Ovary (tissue), 7 donors: ENCODE measurements at regions not wholly inside any gene's neighbourhood (a gene's known extent, or its start where the extent isn't known, plus 50 kb on each side); places are given as distances from the start of the nearest gene placed in this dataset.
"Not testable (repeated sequence)": the region's sequence is repeated elsewhere in the genome, so short reads cannot be mapped to it uniquely, and the experiment has no call there.

ENCODE experiments used
- DNase-seq, 5 donors: peaks; one replicate each; pipeline ENCODE4 v3.0.0-alpha.2; 2019 to 2020
- H3K27ac ChIP-seq, 2 donors: fragments of 200-600 bp; one replicate each; pipeline versions ENCODE4 v1.5.1 to v1.8.0; 2019 to 2022
- H3K27me3 ChIP-seq: fragments of 200-600 bp; one replicate; pipeline ENCODE4 v1.8.0; 2022
- H3K36me3 ChIP-seq: fragments of 200-600 bp; sonication (generic); one replicate; pipeline ENCODE4 v1.5.1; 2019
- H3K4me1 ChIP-seq: one replicate; pipeline ENCODE4 v1.8.1; 2013; ENCODE audit warnings: mild to moderate bottlenecking, moderate library complexity; ENCODE audit not compliant: insufficient read depth
- H3K4me3 ChIP-seq: fragments of 200-600 bp; sonication (generic); one replicate; pipeline ENCODE4 v1.5.1; 2017
- H3K9me3 ChIP-seq, 2 donors: fragments of 200-600 bp in 1 of 2; sonication (generic) in 1 of 2; one replicate each; pipeline versions ENCODE4 v1.5.1 to v1.8.1; 2013 to 2019; ENCODE audit warnings: mild to moderate bottlenecking in 1 of 2, moderate library complexity in 1 of 2
- EP300 ChIP-seq: sonication (generic); formaldehyde crosslinking; IDR thresholded peaks from one replicate; pipeline ENCODE4 v1.6.1; 2017; ENCODE audit warnings: antibody characterized with exemption
- POLR2A ChIP-seq: fragments of 450-650 bp; IDR thresholded peaks from one replicate; pipeline ENCODE4 v1.6.1; 2017; ENCODE audit warnings: antibody characterized with exemption, mild to moderate bottlenecking, moderate library complexity
- WGBS, 3 donors: extraction: QIAGEN DNeasy Blood & Tissue Kit in 1 of 3; methylation state at CpG; one replicate each; pipeline versions ENCODE4 v1.1.5 to v1.1.7; 2013 to 2017; 5-methylcytosine and 5-hydroxymethylcytosine counted together
- intact Hi-C, 4 donors: fragments of 100-400 bp; cut with DNase I; formaldehyde crosslinking; loops; one replicate each; pipeline versions ENCODE4 v1.11.0 to v1.15.1; 2022 to 2023
- TF ChIP-seq, protein P1 (sequence below), 3 donors: fragments of 450-650 bp in 2 of 3; fragments of 200-600 bp in 1 of 3; IDR thresholded peaks; one replicate each; pipeline versions ENCODE4 v1.5.1 to v1.8.0; 2016 to 2022; ENCODE audit warnings: antibody characterized with exemption in 3 of 3, mild to moderate bottlenecking in 1 of 3
- donor health status: DM: no; HTN: no; CAD: no; lungs with moderate emphysema.
- donor health status: DM: no; HTN: no; CAD: no.
- donor health status: Bipolar disorder and iron deficiency.
- donor health status: DM: no; HTN: no; CAD: no.
- donor health status: DM: yes; HTN: yes; CAD: no.

DNA sequence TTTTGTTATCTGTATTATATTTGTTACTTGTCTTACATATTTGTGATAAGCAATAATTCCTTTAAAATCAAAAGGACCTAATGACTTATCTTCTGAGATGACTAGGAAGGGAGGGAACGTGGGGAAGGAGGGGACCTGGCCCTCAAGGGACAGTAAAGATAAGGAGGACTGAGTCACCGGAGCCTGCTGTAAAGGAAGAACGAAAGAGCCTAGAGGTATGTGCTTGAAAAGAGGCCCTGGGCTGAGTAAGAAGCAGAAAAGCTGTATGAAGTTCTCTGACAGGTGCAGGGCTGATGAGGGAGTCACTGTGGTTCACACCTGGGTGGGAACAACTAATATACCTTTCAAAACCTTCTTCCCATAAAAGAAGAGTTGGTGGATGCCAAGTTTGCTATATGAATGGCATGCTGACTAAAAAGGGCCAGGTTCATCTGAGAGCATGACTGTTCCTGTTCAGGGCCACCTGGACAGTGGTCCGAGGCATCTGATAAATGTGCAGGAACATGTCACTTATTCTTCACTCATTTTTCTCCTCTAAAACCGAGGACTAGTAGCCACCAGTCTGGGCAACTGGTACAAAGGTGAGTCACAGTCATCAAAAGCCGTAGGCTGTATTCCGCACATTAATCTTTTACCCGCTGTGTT, 111.3 kb downstream of the TNFAIP3 start:
- Histone ChIP-seq H3K4me1 (no peaks in the 10 kb centered on the region), H3K27me3 (no peaks in the 10 kb centered on the region), H3K9me3 (no peaks in the 10 kb centered on the region), H3K27ac (no peak overlapping the region), H3K4me3 (no peak overlapping the region), H3K36me3 (no peaks in the 10 kb centered on the region)
- 58 to 63% (median 62%) methylated on average over 8 of the region's 8 CpGs for WGBS, 3 donors
- intact Hi-C loops: no loop called here
- TF ChIP-seq EP300 (no peak), POLR2A (no peak)
- DNase-seq: no peak

DNA sequence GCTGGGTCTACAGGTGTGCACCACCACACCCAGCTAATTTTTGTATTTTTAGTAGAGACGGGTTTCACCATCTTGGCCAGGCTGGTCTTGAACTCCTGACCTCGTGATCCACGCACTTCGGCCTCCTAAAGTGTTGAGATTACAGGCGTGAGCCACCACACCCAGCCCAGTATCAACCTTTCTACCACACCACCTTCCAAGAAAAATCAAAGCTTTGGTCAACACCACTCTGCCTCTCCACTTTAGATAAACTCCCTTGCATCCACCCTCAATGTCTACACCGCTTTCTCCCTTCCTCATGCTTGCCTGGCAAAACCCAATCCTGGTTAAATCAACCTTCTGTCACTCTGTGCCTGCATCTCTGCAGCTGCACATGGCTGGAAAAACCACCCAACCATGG, 112.2 kb downstream of the TNFAIP3 start:
- intact Hi-C loops, H3K9me3 ChIP-seq, H3K4me1 ChIP-seq, H3K4me3 ChIP-seq, H3K36me3 ChIP-seq, H3K27me3 ChIP-seq, H3K27ac ChIP-seq, DNase-seq: not testable (repeated sequence)
- 96 to 97% (median 96%) methylated on average over 6 of the region's 6 CpGs for WGBS, 3 donors

DNA sequence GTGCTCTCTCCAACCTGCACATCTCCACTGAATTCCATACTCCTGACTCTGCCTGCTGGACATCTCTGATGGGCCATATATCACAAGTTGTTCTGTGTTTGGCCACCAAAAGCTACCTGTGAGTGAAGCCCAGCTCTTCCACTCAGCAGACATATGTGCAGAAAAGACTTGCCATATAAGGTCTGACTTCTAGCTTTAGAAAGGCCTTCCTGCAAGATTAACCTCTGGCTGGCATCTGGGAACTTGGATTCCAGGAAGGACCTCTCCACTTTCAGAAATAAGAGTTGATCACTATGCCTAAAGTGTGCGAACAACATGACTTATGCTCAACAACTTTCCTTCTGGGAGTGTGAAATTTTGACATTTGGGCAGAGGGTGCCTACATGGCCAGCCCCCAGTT, 113.7 kb downstream of the TNFAIP3 start:
- no peak for TF ChIP-seq POLR2A
- TF ChIP-seq, protein P1, sequence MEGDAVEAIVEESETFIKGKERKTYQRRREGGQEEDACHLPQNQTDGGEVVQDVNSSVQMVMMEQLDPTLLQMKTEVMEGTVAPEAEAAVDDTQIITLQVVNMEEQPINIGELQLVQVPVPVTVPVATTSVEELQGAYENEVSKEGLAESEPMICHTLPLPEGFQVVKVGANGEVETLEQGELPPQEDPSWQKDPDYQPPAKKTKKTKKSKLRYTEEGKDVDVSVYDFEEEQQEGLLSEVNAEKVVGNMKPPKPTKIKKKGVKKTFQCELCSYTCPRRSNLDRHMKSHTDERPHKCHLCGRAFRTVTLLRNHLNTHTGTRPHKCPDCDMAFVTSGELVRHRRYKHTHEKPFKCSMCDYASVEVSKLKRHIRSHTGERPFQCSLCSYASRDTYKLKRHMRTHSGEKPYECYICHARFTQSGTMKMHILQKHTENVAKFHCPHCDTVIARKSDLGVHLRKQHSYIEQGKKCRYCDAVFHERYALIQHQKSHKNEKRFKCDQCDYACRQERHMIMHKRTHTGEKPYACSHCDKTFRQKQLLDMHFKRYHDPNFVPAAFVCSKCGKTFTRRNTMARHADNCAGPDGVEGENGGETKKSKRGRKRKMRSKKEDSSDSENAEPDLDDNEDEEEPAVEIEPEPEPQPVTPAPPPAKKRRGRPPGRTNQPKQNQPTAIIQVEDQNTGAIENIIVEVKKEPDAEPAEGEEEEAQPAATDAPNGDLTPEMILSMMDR (IDR thresholded peaks at IDR 0.05): no peak
- no peak for TF ChIP-seq EP300
- no peaks in the 10 kb centered on the region for H3K9me3 ChIP-seq
- 73 to 88% (median 88%) methylated on average over 1 of the region's 1 CpG for WGBS, 3 donors
- H3K27me3 ChIP-seq: no peaks in the 10 kb centered on the region
- intact Hi-C loops: no loop called here
- no peak for DNase-seq
- H3K27ac ChIP-seq: no peak overlapping the region
- H3K36me3 ChIP-seq: no peaks in the 10 kb centered on the region
- no peaks in the 10 kb centered on the region for H3K4me1 ChIP-seq
- no peak overlapping the region for H3K4me3 ChIP-seq

GRCh38 chr6:137981758-137982157, 114.7 kb downstream of the TNFAIP3 start:
- Histone ChIP-seq H3K27me3 (no peaks in the 10 kb centered on the region), H3K27ac (no peak overlapping the region), H3K9me3 (no peaks in the 10 kb centered on the region), H3K36me3 (no peaks in the 10 kb centered on the region), H3K4me3 (no peak overlapping the region), H3K4me1 (no peaks in the 10 kb centered on the region)
- intact Hi-C loops: no loop called here
- no peak for TF ChIP-seq POLR2A
- TF ChIP-seq EP300: no peak
- TF ChIP-seq, protein P1 (IDR thresholded peaks at IDR 0.05): no peak
- no peak for DNase-seq
- 69 to 77% (median 71%) methylated on average over 3 of the region's 3 CpGs for WGBS, 3 donors

- H3K27ac ChIP-seq: no peak overlapping the region
- no peaks in the 10 kb centered on the region for H3K4me1 ChIP-seq
- no peaks in the 10 kb centered on the region for H3K36me3 ChIP-seq
- no peaks in the 10 kb centered on the region for H3K9me3 ChIP-seq
- H3K4me3 ChIP-seq: no peak overlapping the region
- no peak for TF ChIP-seq POLR2A
- no peak for TF ChIP-seq EP300
- TF ChIP-seq, protein P1 (IDR thresholded peaks at IDR 0.05): no peak
- WGBS, 3 donors: 57 to 64% (median 58%) methylated on average over 12 of the region's 12 CpGs
- H3K27me3 ChIP-seq: no peaks in the 10 kb centered on the region
- DNase-seq: no peak
- intact Hi-C loops: no loop called here
Measured at GRCh38 chr6:137982418-137983189, 115.5 kb downstream of the TNFAIP3 start.
